ENCODE measurements at regions not wholly inside any gene's neighbourhood (a gene's known extent, or its start where the extent isn't known, plus 50 kb on each side); places are given as distances from the start of the nearest gene placed in this dataset.
A peak's percentile ranks its signal among the peaks of the same experiment; 100 is the strongest.
"Not testable (repeated sequence)": the region's sequence is repeated elsewhere in the genome, so short reads cannot be mapped to it uniquely, and the experiment has no call there.

- peak; percentile 35 for DNase-seq (ENCODE audit: low read depth)
Measured at GRCh38 chr12:58419905-58420304, 478.5 kb downstream of the ATP23 start.

GRCh38 chr12:58420503-58420902 is 479.1 kb downstream of the ATP23 start:
- peak; percentile 93 for DNase-seq (ENCODE audit: low read depth)

GRCh38 chr12:58421990-58422389 is 480.6 kb downstream of the ATP23 start:
- no peak for DNase-seq (ENCODE audit: low read depth)

- peak; percentile 32 for DNase-seq (ENCODE audit: low read depth)
Measured at GRCh38 chr12:58424735-58425392, 483.5 kb downstream of the ATP23 start.

GRCh38 chr12:58425481-58426392 is 484.4 kb downstream of the ATP23 start:
- peak; percentile 96 for DNase-seq (ENCODE audit: low read depth)

- not testable (repeated sequence) for DNase-seq (ENCODE audit: low read depth)
Measured at GRCh38 chr12:58426437-58426836, 485.1 kb downstream of the ATP23 start.

- peak; percentile 81 for DNase-seq (ENCODE audit: low read depth)
Measured at GRCh38 chr12:58433959-58434358, 486.3 kb downstream of the LRIG3 start.

GRCh38 chr12:58434726-58435125 is 485.6 kb downstream of the LRIG3 start:
- DNase-seq (ENCODE audit: low read depth): no peak

GRCh38 chr12:58435647-58436046 is 484.7 kb downstream of the LRIG3 start:
- DNase-seq (ENCODE audit: low read depth): no peak

- DNase-seq (ENCODE audit: low read depth): no peak
Measured at GRCh38 chr12:58441483-58441882, 478.8 kb downstream of the LRIG3 start.

- DNase-seq (ENCODE audit: low read depth): peak; percentile 57
Measured at GRCh38 chr12:58443273-58443980, 476.9 kb downstream of the LRIG3 start.

- peak; percentile 62 for DNase-seq (ENCODE audit: low read depth)
Measured at GRCh38 chr12:58443981-58444371, 476.3 kb downstream of the LRIG3 start.

GRCh38 chr12:58450868-58451482 is 469.3 kb downstream of the LRIG3 start:
- no peak for DNase-seq (ENCODE audit: low read depth)

GRCh38 chr12:58452546-58452945 is 467.8 kb downstream of the LRIG3 start:
- DNase-seq (ENCODE audit: low read depth): peak; percentile 73

GRCh38 chr12:58453306-58453705 is 467.0 kb downstream of the LRIG3 start:
- no peak for DNase-seq (ENCODE audit: low read depth)

- peak; percentile 26 for DNase-seq (ENCODE audit: low read depth)
Measured at GRCh38 chr12:58455136-58455535, 465.2 kb downstream of the LRIG3 start.

- DNase-seq (ENCODE audit: low read depth): peak; percentile 49
Measured at GRCh38 chr12:58458102-58458501, 462.2 kb downstream of the LRIG3 start.

- DNase-seq (ENCODE audit: low read depth): peak; percentile 38
Measured at GRCh38 chr12:58459191-58459590, 461.1 kb downstream of the LRIG3 start.

GRCh38 chr12:58463051-58463450 is 457.3 kb downstream of the LRIG3 start:
- DNase-seq (ENCODE audit: low read depth): no peak

- DNase-seq (ENCODE audit: low read depth): peak; percentile 83
Measured at GRCh38 chr12:58465418-58465817, 454.9 kb downstream of the LRIG3 start.

- no peak for DNase-seq (ENCODE audit: low read depth)
Measured at GRCh38 chr12:58470266-58471010, 449.9 kb downstream of the LRIG3 start.
